SHP77 (cell line): ENCODE measurements at regions not wholly inside any gene's neighbourhood (a gene's known extent, or its start where the extent isn't known, plus 50 kb on each side); places are given as distances from the start of the nearest gene placed in this dataset.
A peak's percentile ranks its signal among the peaks of the same experiment; 100 is the strongest.
"Not testable (repeated sequence)": the region's sequence is repeated elsewhere in the genome, so short reads cannot be mapped to it uniquely, and the experiment has no call there.

ENCODE experiments used
- DNase-seq, 2 experiments: peaks; one replicate each; lab custom pipeline; 2025; lab: John Stamatoyannopoulos, UW

GRCh38 chr14:24744641-24745040 is 110.7 kb upstream of the GZMB start:
- no peak for DNase-seq

GRCh38 chr14:24741871-24742270 is 107.9 kb upstream of the GZMB start:
- no peak for DNase-seq

GRCh38 chr14:24735984-24736630 is 102.1 kb upstream of the GZMB start:
- no peak for DNase-seq

- peak; percentile 64 to 71 for DNase-seq
These were observed 101.0 kb upstream of the GZMB start for GRCh38 chr14:24734917-24735500.

GRCh38 chr14:24726480-24726879 is 92.5 kb upstream of the GZMB start:
- DNase-seq = no peak

GRCh38 chr14:24725311-24725710 is 91.3 kb upstream of the GZMB start:
- no peak for DNase-seq

- no peak for DNase-seq
These were observed 87.8 kb upstream of the GZMB start for GRCh38 chr14:24721775-24722174.

GRCh38 chr14:24715239-24715638 is 81.2 kb upstream of the GZMB start:
- DNase-seq = no peak

GRCh38 chr14:24713404-24713803 is 79.4 kb upstream of the GZMB start:
- DNase-seq = no peak

GRCh38 chr14:24712909-24713308 is 78.9 kb upstream of the GZMB start:
- peak; percentile 11 to 18 for DNase-seq

- no peak for DNase-seq
These were observed 78.4 kb upstream of the GZMB start for GRCh38 chr14:24712374-24712773.

GRCh38 chr14:24710403-24711112 is 76.6 kb upstream of the GZMB start:
- peak; percentile 48 to 51 for DNase-seq

GRCh38 chr14:24708684-24709083 is 74.7 kb upstream of the GZMB start:
- no peak for DNase-seq

GRCh38 chr14:24706351-24706750 is 72.4 kb upstream of the GZMB start:
- no peak for DNase-seq

GRCh38 chr14:24705840-24706239 is 71.8 kb upstream of the GZMB start:
- DNase-seq = no peak

GRCh38 chr14:24701062-24701461 is 67.1 kb upstream of the GZMB start:
- no peak for DNase-seq

- no peak for DNase-seq
These were observed 66.5 kb upstream of the GZMB start for GRCh38 chr14:24700511-24700910.

GRCh38 chr14:24699052-24699451 is 65.1 kb upstream of the GZMB start:
- no peak for DNase-seq

- not testable (repeated sequence) for DNase-seq
These were observed 62.4 kb upstream of the GZMB start for GRCh38 chr14:24696280-24696920.

GRCh38 chr14:24695265-24696241 is 61.6 kb upstream of the GZMB start:
- no peak for DNase-seq

- no peak for DNase-seq
These were observed 60.7 kb upstream of the GZMB start for GRCh38 chr14:24694680-24695079.

GRCh38 chr14:24693983-24694382 is 60.0 kb upstream of the GZMB start:
- DNase-seq = no peak
